Astrocyte (in vitro differentiated cells and primary cell): ENCODE measurements at regions not wholly inside any gene's neighbourhood (a gene's known extent, or its start where the extent isn't known, plus 50 kb on each side); places are given as distances from the start of the nearest gene placed in this dataset.

ENCODE experiments used
- DNase-seq: peaks from one replicate; pipeline ENCODE4 v3.0.0-alpha.2; 2010; ENCODE audit warnings: low read depth
- FAIRE-seq: peaks from 2 replicates; lab custom pipeline; 2011; peaks lifted over from hg19 to GRCh38; lab: Jason Lieb, UNC
- H2AFZ ChIP-seq: 2 replicates; pipeline ENCODE4 v1.6.0; 2012; ENCODE audit warnings: low read depth, low read length, inconsistent platforms
- H3K27ac ChIP-seq: 2 replicates; pipeline ENCODE4 v1.5.1; 2011; ENCODE audit warnings: low read depth, low read length, inconsistent platforms
- H3K27me3 ChIP-seq: 2 replicates; pipeline ENCODE4 v1.6.0; 2011; ENCODE audit warnings: low read length, inconsistent platforms; ENCODE audit not compliant: insufficient read depth
- H3K36me3 ChIP-seq: 2 replicates; pipeline ENCODE4 v1.5.1; 2011; ENCODE audit warnings: low read length, inconsistent platforms; ENCODE audit not compliant: insufficient read depth
- H3K4me1 ChIP-seq: 2 replicates; pipeline ENCODE4 v1.5.1; 2011; ENCODE audit warnings: low read length, inconsistent platforms; ENCODE audit not compliant: insufficient read depth
- H3K4me2 ChIP-seq: 2 replicates; pipeline ENCODE4 v1.6.0; 2012; ENCODE audit warnings: low read length, inconsistent platforms
- H3K4me3 ChIP-seq: 2 replicates; pipeline ENCODE4 v1.5.1; 2011; ENCODE audit warnings: low read depth, mild to moderate bottlenecking, low read length, inconsistent platforms; ENCODE audit not compliant: insufficient read depth
- H3K79me2 ChIP-seq: 2 replicates; pipeline ENCODE4 v1.6.0; 2012; ENCODE audit warnings: mild to moderate bottlenecking, low read length, inconsistent platforms; ENCODE audit not compliant: insufficient read depth
- H3K9ac ChIP-seq: 2 replicates; pipeline ENCODE4 v1.6.0; 2012; ENCODE audit warnings: mild to moderate bottlenecking, low read length, inconsistent platforms
- H3K9me3 ChIP-seq: 2 replicates; pipeline ENCODE4 v1.5.1; 2012; ENCODE audit warnings: low read depth, mild to moderate bottlenecking, low read length, inconsistent platforms; ENCODE audit not compliant: insufficient read depth
- H4K20me1 ChIP-seq: 2 replicates; pipeline ENCODE4 v1.6.0; 2012; ENCODE audit warnings: low read length, inconsistent platforms; ENCODE audit not compliant: insufficient read depth
- H3K27ac Mint-ChIP-seq: one replicate; pipeline ENCODE4 v1.8.0; 2021; ENCODE audit warnings: mild to moderate bottlenecking, mixed read lengths; ENCODE audit not compliant: unreplicated experiment
- H3K27me3 Mint-ChIP-seq: one replicate; pipeline ENCODE4 v1.8.0; 2021; ENCODE audit warnings: low read depth, mixed read lengths; ENCODE audit not compliant: unreplicated experiment
- H3K36me3 Mint-ChIP-seq: one replicate; pipeline ENCODE4 v1.8.0; 2021; ENCODE audit warnings: low read depth, mixed read lengths; ENCODE audit not compliant: unreplicated experiment
- H3K4me1 Mint-ChIP-seq: one replicate; pipeline ENCODE4 v1.8.0; 2021; ENCODE audit warnings: low read depth, mixed read lengths; ENCODE audit not compliant: unreplicated experiment
- H3K4me3 Mint-ChIP-seq: one replicate; pipeline ENCODE4 v1.8.0; 2021; ENCODE audit warnings: mild to moderate bottlenecking, moderate library complexity, mixed read lengths; ENCODE audit not compliant: unreplicated experiment
- H3K9me3 Mint-ChIP-seq: one replicate; pipeline ENCODE4 v1.8.0; 2021; ENCODE audit warnings: mild to moderate bottlenecking, mixed read lengths; ENCODE audit not compliant: unreplicated experiment
- CTCF ChIP-seq: IDR thresholded peaks from 2 replicates; pipeline ENCODE4 v1.5.1; 2011; ENCODE audit warnings: low read depth, mild to moderate bottlenecking, inconsistent platforms, low read length, moderate library complexity; ENCODE audit not compliant: insufficient read depth
- EZH2 ChIP-seq: IDR thresholded peaks from 2 replicates; pipeline ENCODE4 v1.6.1; 2012; ENCODE audit warnings: mild to moderate bottlenecking, low read length, inconsistent platforms; ENCODE audit not compliant: insufficient read depth

DNA sequence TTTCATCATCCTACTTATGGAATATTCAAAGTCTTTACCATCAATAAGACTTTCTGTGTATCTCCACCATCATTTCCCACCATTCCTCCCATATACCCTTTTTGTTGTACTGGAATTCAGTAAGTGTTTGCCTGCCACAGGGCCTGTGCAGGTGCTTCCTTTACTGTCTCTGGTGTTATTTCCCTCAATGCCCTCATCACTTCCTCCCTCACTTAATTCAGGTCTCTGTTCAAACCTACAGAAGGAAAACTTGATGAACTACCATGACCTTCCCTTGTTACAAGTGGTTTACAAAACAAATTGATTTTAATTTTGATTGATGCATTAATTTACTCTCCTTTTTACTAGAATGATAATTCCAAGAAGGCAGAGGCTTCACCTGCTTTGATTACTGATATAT, 159.5 kb upstream of the FAT4 start:
- Histone ChIP-seq H3K4me2 (no peak overlapping the region), H3K9ac (no peak overlapping the region), H3K27me3 (no peaks in the 10 kb centered on the region), H3K79me2 (no peaks in the 10 kb centered on the region), H3K4me3 (no peak overlapping the region), H3K9me3 (no peaks in the 10 kb centered on the region), H4K20me1 (no peaks in the 10 kb centered on the region), H3K36me3 (no peaks in the 10 kb centered on the region), H2AFZ (no peak overlapping the region), H3K4me1 (no peaks in the 10 kb centered on the region), H3K27ac (no peak overlapping the region)
- TF ChIP-seq CTCF (no peak), EZH2 (no peak)
- no peaks in the 10 kb centered on the region for H3K27me3 Mint-ChIP-seq
- no peaks in the 10 kb centered on the region for H3K4me1 Mint-ChIP-seq
- peaks cover 4% of the 10 kb centered on the region for H3K9me3 Mint-ChIP-seq
- no peak overlapping the region for H3K4me3 Mint-ChIP-seq
- no peak for DNase-seq
- no peak overlapping the region for H3K27ac Mint-ChIP-seq
- H3K36me3 Mint-ChIP-seq, result no peaks in the 10 kb centered on the region
- no peak for FAIRE-seq

DNA sequence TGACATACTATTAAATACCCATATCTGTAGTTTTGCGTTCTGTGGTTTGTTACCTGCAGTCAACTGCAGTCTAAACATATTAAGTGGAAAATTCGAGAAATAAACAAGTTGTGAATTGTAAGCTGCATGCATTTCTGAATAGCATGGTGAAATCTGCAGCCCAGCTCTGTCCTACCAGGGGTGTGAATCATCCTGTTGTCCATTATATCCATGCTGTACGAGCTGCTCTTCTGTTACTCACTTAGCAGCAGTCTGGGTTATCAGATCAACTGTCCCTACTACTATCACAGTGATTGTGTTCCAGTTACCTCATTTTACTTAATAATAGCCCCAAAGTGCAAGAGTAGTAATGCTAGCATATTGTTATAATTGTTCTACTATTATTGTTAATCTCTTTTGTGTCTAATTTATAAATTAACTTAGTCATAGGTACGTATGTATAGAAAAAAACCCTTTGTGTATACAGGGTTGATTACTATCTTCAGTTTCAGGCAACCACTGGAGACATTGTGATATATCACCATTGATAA, 173.7 kb upstream of the FAT4 start:
- H3K27me3 ChIP-seq, result no peaks in the 10 kb centered on the region
- no peaks in the 10 kb centered on the region for H3K79me2 ChIP-seq
- H3K4me3 Mint-ChIP-seq, result no peak overlapping the region
- H3K27ac ChIP-seq, result no peak overlapping the region
- FAIRE-seq (no peak), DNase-seq (peak; percentile 36)
- no peaks in the 10 kb centered on the region for H3K9me3 ChIP-seq
- TF ChIP-seq EZH2 (no peak), CTCF (no peak)
- H3K4me1 Mint-ChIP-seq, result peaks cover 9% of the 10 kb centered on the region
- H3K4me3 ChIP-seq, result no peak overlapping the region
- no peaks in the 10 kb centered on the region for H3K4me1 ChIP-seq
- H2AFZ ChIP-seq, result no peak overlapping the region
- peak overlapping the region; percentile 50 for H3K27ac Mint-ChIP-seq
- no peaks in the 10 kb centered on the region for H4K20me1 ChIP-seq
- H3K36me3 Mint-ChIP-seq, result no peaks in the 10 kb centered on the region
- H3K9me3 Mint-ChIP-seq, result no peaks in the 10 kb centered on the region
- no peak overlapping the region for H3K9ac ChIP-seq
- H3K27me3 Mint-ChIP-seq, result no peaks in the 10 kb centered on the region
- H3K4me2 ChIP-seq, result no peak overlapping the region
- no peaks in the 10 kb centered on the region for H3K36me3 ChIP-seq

DNA sequence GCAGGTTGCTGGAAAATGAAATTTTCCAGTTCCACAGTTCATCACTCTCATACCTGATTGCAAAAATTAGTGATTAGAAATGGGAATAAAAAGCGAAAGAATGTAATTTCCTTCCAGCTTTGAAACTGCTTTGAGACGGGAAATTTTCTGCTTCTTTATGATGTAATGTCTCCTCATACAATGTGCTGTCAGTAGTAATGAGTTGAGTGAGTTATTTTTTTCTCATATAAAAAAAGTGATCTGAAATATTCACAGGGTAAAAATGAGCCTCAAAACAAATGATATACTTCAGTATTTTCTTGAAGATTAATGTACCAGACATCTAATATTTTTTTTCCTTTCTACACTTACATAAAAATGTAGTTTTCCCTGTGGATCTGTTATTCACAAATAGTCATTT, 179.1 kb upstream of the FAT4 start:
- Histone ChIP-seq H3K36me3 (no peaks in the 10 kb centered on the region), H3K9ac (no peak overlapping the region), H2AFZ (no peak overlapping the region), H3K4me1 (no peaks in the 10 kb centered on the region), H3K79me2 (no peaks in the 10 kb centered on the region), H3K4me2 (no peak overlapping the region), H3K27me3 (no peaks in the 10 kb centered on the region), H3K4me3 (no peak overlapping the region), H3K9me3 (no peaks in the 10 kb centered on the region), H4K20me1 (no peaks in the 10 kb centered on the region), H3K27ac (no peak overlapping the region)
- peaks cover 3% of the 10 kb centered on the region for H3K4me1 Mint-ChIP-seq
- no peaks in the 10 kb centered on the region for H3K36me3 Mint-ChIP-seq
- no peak for FAIRE-seq
- H3K27ac Mint-ChIP-seq, result no peak overlapping the region
- DNase-seq, result no peak
- no peaks in the 10 kb centered on the region for H3K9me3 Mint-ChIP-seq
- TF ChIP-seq CTCF (no peak), EZH2 (no peak)
- no peak overlapping the region for H3K4me3 Mint-ChIP-seq
- H3K27me3 Mint-ChIP-seq, result no peaks in the 10 kb centered on the region
